Neural progenitor cell (in vitro differentiated cells): ENCODE measurements at regions not wholly inside any gene's neighbourhood (a gene's known extent, or its start where the extent isn't known, plus 50 kb on each side); places are given as distances from the start of the nearest gene placed in this dataset.

ENCODE experiments used
- DNase-seq: peaks from one replicate; pipeline ENCODE4 v3.0.0-alpha.2; 2016; ENCODE audit warnings: low spot score
- H2AFZ ChIP-seq: fragments of 200-600 bp; sonication (generic); replicated peaks from 2 replicates; pipeline ENCODE4 v1.6.1; 2016; ENCODE audit warnings: antibody characterized with exemption
- H3F3A ChIP-seq: fragments of 200-600 bp; sonication (generic); 2 replicates; pipeline ENCODE4 v1.6.1; 2016; ENCODE audit warnings: antibody characterized with exemption, low read depth
- H3K27ac ChIP-seq: fragments of 200-600 bp; sonication (generic); 2 replicates; pipeline ENCODE4 v1.5.1; 2016; ENCODE audit warnings: mild to moderate bottlenecking
- H3K27me3 ChIP-seq: fragments of 200-600 bp; sonication (generic); 2 replicates; pipeline ENCODE4 v1.6.1; 2016; ENCODE audit warnings: mild to moderate bottlenecking, moderate library complexity
- H3K36me3 ChIP-seq: fragments of 200-600 bp; sonication (generic); 2 replicates; pipeline ENCODE4 v1.5.1; 2016
- H3K4me1 ChIP-seq: fragments of 200-600 bp; sonication (generic); 2 replicates; pipeline ENCODE4 v1.6.1; 2016; ENCODE audit warnings: mixed run types
- H3K4me2 ChIP-seq: fragments of 200-600 bp; sonication (generic); 2 replicates; pipeline ENCODE4 v1.6.1; 2016
- H3K4me3 ChIP-seq: fragments of 200-600 bp; sonication (generic); 2 replicates; pipeline ENCODE4 v1.5.1; 2016
- H3K79me2 ChIP-seq: fragments of 200-600 bp; sonication (generic); 2 replicates; pipeline ENCODE4 v1.6.1; 2016; ENCODE audit warnings: low read depth
- H3K9ac ChIP-seq: fragments of 200-600 bp; sonication (generic); 2 replicates; pipeline ENCODE4 v1.6.1; 2016
- H3K9me3 ChIP-seq: fragments of 200-600 bp; sonication (generic); 2 replicates; pipeline ENCODE4 v1.5.1; 2016; ENCODE audit warnings: low read depth
- H4K20me1 ChIP-seq: fragments of 200-600 bp; sonication (generic); 2 replicates; pipeline ENCODE4 v1.6.1; 2016; ENCODE audit warnings: low read depth
- H3K27ac Mint-ChIP-seq: 3 replicates; pipeline ENCODE4 v1.8.0; 2021; ENCODE audit warnings: mixed read lengths
- H3K27me3 Mint-ChIP-seq: 2 replicates; pipeline ENCODE4 v1.8.0; 2022; ENCODE audit warnings: low read depth, mild to moderate bottlenecking, inconsistent platforms, moderate library complexity, mixed read lengths; ENCODE audit not compliant: insufficient read depth
- H3K36me3 Mint-ChIP-seq: 3 replicates; pipeline ENCODE4 v1.8.0; 2021; ENCODE audit warnings: mixed read lengths
- H3K4me1 Mint-ChIP-seq: 3 replicates; pipeline ENCODE4 v1.8.0; 2021; ENCODE audit warnings: mixed read lengths
- H3K4me3 Mint-ChIP-seq: 3 replicates; pipeline ENCODE4 v1.8.0; 2021; ENCODE audit warnings: mild to moderate bottlenecking, moderate library complexity, mixed read lengths
- H3K9me3 Mint-ChIP-seq: 3 replicates; pipeline ENCODE4 v1.8.0; 2020; ENCODE audit warnings: mixed read lengths
- CTCF ChIP-seq: fragments of 200-600 bp; sonication (generic); IDR thresholded peaks from 2 replicates; pipeline ENCODE4 v1.5.1; 2017; ENCODE audit warnings: antibody characterized with exemption, mild to moderate bottlenecking
- EZH2 ChIP-seq: fragments of 200-600 bp; sonication (generic); IDR thresholded peaks from 2 replicates; pipeline ENCODE4 v1.6.1; 2017; ENCODE audit warnings: antibody characterized with exemption, mild to moderate bottlenecking, moderate library complexity
- EZH2phosphoT487 ChIP-seq: fragments of 200-600 bp; sonication (generic); IDR thresholded peaks from 2 replicates; pipeline ENCODE4 v1.6.1; 2017; ENCODE audit warnings: antibody characterized with exemption

GRCh38 chr3:70597312-70597711 lies 284.9 kb upstream of the MDFIC2 start:
- no peak overlapping the region for H3K27ac ChIP-seq
- H3K27ac Mint-ChIP-seq, result no peak overlapping the region
- no peaks in the 10 kb centered on the region for H3K4me1 Mint-ChIP-seq
- no peaks in the 10 kb centered on the region for H3K27me3 Mint-ChIP-seq
- no peaks in the 10 kb centered on the region for H3F3A ChIP-seq
- H3K9ac ChIP-seq, result no peak overlapping the region
- H3K4me3 Mint-ChIP-seq, result no peak overlapping the region
- H3K27me3 ChIP-seq, result no peaks in the 10 kb centered on the region
- no peak for TF ChIP-seq EZH2
- TF ChIP-seq EZH2phosphoT487, result no peak
- no peak for TF ChIP-seq CTCF
- no peaks in the 10 kb centered on the region for H3K9me3 Mint-ChIP-seq
- no peaks in the 10 kb centered on the region for H3K79me2 ChIP-seq
- H2AFZ ChIP-seq, result no peak overlapping the region
- H3K4me2 ChIP-seq, result no peak overlapping the region
- H3K4me3 ChIP-seq, result no peak overlapping the region
- no peaks in the 10 kb centered on the region for H4K20me1 ChIP-seq
- H3K36me3 Mint-ChIP-seq, result no peaks in the 10 kb centered on the region
- no peak for DNase-seq
- no peaks in the 10 kb centered on the region for H3K4me1 ChIP-seq
- H3K9me3 ChIP-seq, result no peaks in the 10 kb centered on the region
- H3K36me3 ChIP-seq, result no peaks in the 10 kb centered on the region

- no peak overlapping the region for H3K4me3 ChIP-seq
- no peak for DNase-seq
- Mint-ChIP-seq H3K27ac (no peak overlapping the region), H3K4me3 (no peak overlapping the region), H3K27me3 (no peaks in the 10 kb centered on the region), H3K36me3 (no peaks in the 10 kb centered on the region), H3K4me1 (no peaks in the 10 kb centered on the region), H3K9me3 (no peaks in the 10 kb centered on the region)
- no peaks in the 10 kb centered on the region for H3F3A ChIP-seq
- no peaks in the 10 kb centered on the region for H3K9me3 ChIP-seq
- H3K79me2 ChIP-seq, result no peaks in the 10 kb centered on the region
- H3K27ac ChIP-seq, result no peak overlapping the region
- H3K9ac ChIP-seq, result no peak overlapping the region
- H3K4me1 ChIP-seq, result no peaks in the 10 kb centered on the region
- H3K27me3 ChIP-seq, result no peaks in the 10 kb centered on the region
- H4K20me1 ChIP-seq, result no peaks in the 10 kb centered on the region
- H3K36me3 ChIP-seq, result no peaks in the 10 kb centered on the region
- no peak overlapping the region for H3K4me2 ChIP-seq
- TF ChIP-seq CTCF (no peak), EZH2phosphoT487 (no peak), EZH2 (no peak)
- peak overlapping the region; percentile 70 for H2AFZ ChIP-seq
These were observed 271.2 kb upstream of the MDFIC2 start for GRCh38 chr3:70583682-70584081.

GRCh38 chr3:70582803-70583202 lies 270.4 kb upstream of the MDFIC2 start:
- Histone ChIP-seq H3K4me3 (no peak overlapping the region), H3K9me3 (no peaks in the 10 kb centered on the region), H3K4me1 (no peaks in the 10 kb centered on the region), H3K36me3 (no peaks in the 10 kb centered on the region), H4K20me1 (no peaks in the 10 kb centered on the region), H3K27ac (no peak overlapping the region), H3K79me2 (no peaks in the 10 kb centered on the region), H3K27me3 (no peaks in the 10 kb centered on the region), H3F3A (no peaks in the 10 kb centered on the region), H3K4me2 (no peak overlapping the region), H2AFZ (no peak overlapping the region), H3K9ac (no peak overlapping the region)
- Mint-ChIP-seq H3K27ac (no peak overlapping the region), H3K9me3 (no peaks in the 10 kb centered on the region), H3K4me3 (no peak overlapping the region), H3K4me1 (no peaks in the 10 kb centered on the region), H3K27me3 (no peaks in the 10 kb centered on the region), H3K36me3 (no peaks in the 10 kb centered on the region)
- no peak for TF ChIP-seq CTCF
- no peak for TF ChIP-seq EZH2
- DNase-seq, result no peak

- Mint-ChIP-seq H3K27me3 (no peaks in the 10 kb centered on the region), H3K27ac (no peak overlapping the region), H3K4me1 (no peaks in the 10 kb centered on the region), H3K36me3 (no peaks in the 10 kb centered on the region), H3K9me3 (no peaks in the 10 kb centered on the region), H3K4me3 (no peak overlapping the region)
- no peaks in the 10 kb centered on the region for H3F3A ChIP-seq
- H3K4me2 ChIP-seq, result no peak overlapping the region
- no peak overlapping the region for H2AFZ ChIP-seq
- H3K9me3 ChIP-seq, result no peaks in the 10 kb centered on the region
- no peak overlapping the region for H3K4me3 ChIP-seq
- no peak overlapping the region for H3K9ac ChIP-seq
- no peaks in the 10 kb centered on the region for H3K27me3 ChIP-seq
- H3K79me2 ChIP-seq, result no peaks in the 10 kb centered on the region
- no peaks in the 10 kb centered on the region for H3K4me1 ChIP-seq
- H3K36me3 ChIP-seq, result no peaks in the 10 kb centered on the region
- no peaks in the 10 kb centered on the region for H4K20me1 ChIP-seq
- H3K27ac ChIP-seq, result no peak overlapping the region
- no peak for TF ChIP-seq CTCF
- no peak for TF ChIP-seq EZH2phosphoT487
- no peak for TF ChIP-seq EZH2
- no peak for DNase-seq
These were observed 267.6 kb upstream of the MDFIC2 start for GRCh38 chr3:70580021-70580420.
